ENCODE measurements at regions not wholly inside any gene's neighbourhood (a gene's known extent, or its start where the extent isn't known, plus 50 kb on each side); places are given as distances from the start of the nearest gene placed in this dataset.

DNA sequence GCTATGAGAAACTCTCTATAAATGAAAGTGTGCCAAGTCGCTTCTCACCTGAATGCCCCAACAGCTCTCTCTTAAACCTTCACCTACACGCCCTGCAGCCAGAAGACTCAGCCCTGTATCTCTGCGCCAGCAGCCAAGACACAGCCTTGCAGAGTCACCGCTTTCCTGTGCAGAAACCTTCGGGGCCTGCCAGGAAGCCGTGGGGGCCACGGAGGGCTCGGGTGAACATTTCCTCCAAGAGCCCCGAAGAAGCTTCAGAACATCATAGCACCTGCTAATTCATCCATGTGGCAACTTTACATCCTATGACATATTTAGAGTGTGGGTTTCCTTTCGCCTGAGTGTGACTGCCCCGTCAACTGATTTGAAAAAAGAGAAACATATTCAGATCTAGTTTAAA lies 55.7 kb upstream of the PRSS58 start:
- no peak overlapping the region for H3K9ac ChIP-seq (ENCODE audit: control insufficient read depth, extremely low read depth, insufficient read depth, low read length)
- H3K9me1 ChIP-seq (ENCODE audit: control insufficient read depth, extremely low read depth, insufficient read depth, low read length) = no peaks in the 10 kb centered on the region
- H3K27ac ChIP-seq (ENCODE audit: control insufficient read depth, insufficient read depth, low read length) = no peak overlapping the region
- no peak overlapping the region for H3K4me2 ChIP-seq (ENCODE audit: control insufficient read depth, extremely low read depth, insufficient read depth, low read depth, low read length)
- no peak for TF ChIP-seq EZH2 (IDR thresholded peaks at IDR 0.05; ENCODE audit: low read length)
- TF ChIP-seq, protein P1, sequence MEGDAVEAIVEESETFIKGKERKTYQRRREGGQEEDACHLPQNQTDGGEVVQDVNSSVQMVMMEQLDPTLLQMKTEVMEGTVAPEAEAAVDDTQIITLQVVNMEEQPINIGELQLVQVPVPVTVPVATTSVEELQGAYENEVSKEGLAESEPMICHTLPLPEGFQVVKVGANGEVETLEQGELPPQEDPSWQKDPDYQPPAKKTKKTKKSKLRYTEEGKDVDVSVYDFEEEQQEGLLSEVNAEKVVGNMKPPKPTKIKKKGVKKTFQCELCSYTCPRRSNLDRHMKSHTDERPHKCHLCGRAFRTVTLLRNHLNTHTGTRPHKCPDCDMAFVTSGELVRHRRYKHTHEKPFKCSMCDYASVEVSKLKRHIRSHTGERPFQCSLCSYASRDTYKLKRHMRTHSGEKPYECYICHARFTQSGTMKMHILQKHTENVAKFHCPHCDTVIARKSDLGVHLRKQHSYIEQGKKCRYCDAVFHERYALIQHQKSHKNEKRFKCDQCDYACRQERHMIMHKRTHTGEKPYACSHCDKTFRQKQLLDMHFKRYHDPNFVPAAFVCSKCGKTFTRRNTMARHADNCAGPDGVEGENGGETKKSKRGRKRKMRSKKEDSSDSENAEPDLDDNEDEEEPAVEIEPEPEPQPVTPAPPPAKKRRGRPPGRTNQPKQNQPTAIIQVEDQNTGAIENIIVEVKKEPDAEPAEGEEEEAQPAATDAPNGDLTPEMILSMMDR (optimal IDR thresholded peaks at IDR 0.05 in 1 of 3, IDR thresholded peaks at IDR 0.05 in 1 of 3, conservative IDR thresholded peaks at IDR 0.05 in 1 of 3; ENCODE audit: extremely low read depth in 1 of 3, insufficient read depth in 2 of 3, low read length in 3 of 3) = no peak
- no peak overlapping the region for H2AFZ ChIP-seq (ENCODE audit: control insufficient read depth, low read length)
- H3K9me3 ChIP-seq (ENCODE audit: control insufficient read depth, low read depth, low read length) = no peaks in the 10 kb centered on the region
- no peaks in the 10 kb centered on the region for H3K79me2 ChIP-seq (ENCODE audit: control insufficient read depth, insufficient read depth, low read length)
- no peaks in the 10 kb centered on the region for H3K36me3 ChIP-seq (ENCODE audit: control insufficient read depth in 2 of 2, extremely low read depth in 1 of 2, insufficient read depth in 2 of 2, low read length in 2 of 2)
- dilution Hi-C loops (cut with MboI; ENCODE audit: extremely low pct_ligation_motif_present, low sequenced_read_pairs) = no loop called here
- DNase-seq (ENCODE audit: low read depth, low spot score) (no peak), FAIRE-seq (no peak)
- peaks cover 14% of the 10 kb centered on the region for H3K27me3 ChIP-seq (ENCODE audit: control insufficient read depth, extremely low read depth, insufficient read depth, low read length)
- H3K4me1 ChIP-seq (ENCODE audit: control insufficient read depth, extremely low read depth, insufficient read depth, low read length) = no peaks in the 10 kb centered on the region
- H3K4me3 ChIP-seq (ENCODE audit: control insufficient read depth in 2 of 3, extremely low read depth in 1 of 3, insufficient read depth in 2 of 3, low read depth in 1 of 3, low read length in 3 of 3) = no peak overlapping the region
- H4K20me1 ChIP-seq (ENCODE audit: control insufficient read depth, extremely low read depth, insufficient read depth, low read length) = no peaks in the 10 kb centered on the region

DNA sequence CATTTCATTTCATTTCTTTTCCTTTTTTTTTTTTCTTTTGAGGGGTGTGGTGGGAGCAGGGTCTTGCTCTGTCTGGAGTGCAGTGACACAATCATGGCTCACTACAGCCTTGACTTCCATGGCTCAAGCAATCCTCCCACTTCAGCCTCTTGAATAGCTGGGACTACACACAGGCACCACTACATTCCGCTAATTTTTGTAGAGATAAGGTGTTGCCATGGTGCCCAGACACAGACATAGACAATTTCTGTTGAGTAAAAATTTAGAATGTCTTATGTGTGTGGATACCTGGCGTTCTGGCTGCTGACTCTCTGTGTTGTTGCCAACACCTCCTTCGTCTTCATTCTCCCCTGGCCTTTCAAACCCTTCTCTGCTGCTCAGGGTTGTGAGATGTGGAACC lies 54.0 kb upstream of the PRSS58 start:
- dilution Hi-C loops (cut with MboI; ENCODE audit: extremely low pct_ligation_motif_present, low sequenced_read_pairs) = no loop called here
- no peak overlapping the region for H3K4me3 ChIP-seq (ENCODE audit: control insufficient read depth in 2 of 3, extremely low read depth in 1 of 3, insufficient read depth in 2 of 3, low read depth in 1 of 3, low read length in 3 of 3)
- H3K4me2 ChIP-seq (ENCODE audit: control insufficient read depth, extremely low read depth, insufficient read depth, low read depth, low read length) = no peak overlapping the region
- FAIRE-seq (no peak), DNase-seq (ENCODE audit: low read depth, low spot score) (no peak)
- H2AFZ ChIP-seq (ENCODE audit: control insufficient read depth, low read length) = no peak overlapping the region
- H3K4me1 ChIP-seq (ENCODE audit: control insufficient read depth, extremely low read depth, insufficient read depth, low read length) = no peaks in the 10 kb centered on the region
- H3K79me2 ChIP-seq (ENCODE audit: control insufficient read depth, insufficient read depth, low read length) = no peaks in the 10 kb centered on the region
- H3K27ac ChIP-seq (ENCODE audit: control insufficient read depth, insufficient read depth, low read length) = no peak overlapping the region
- H3K36me3 ChIP-seq (ENCODE audit: control insufficient read depth in 2 of 2, extremely low read depth in 1 of 2, insufficient read depth in 2 of 2, low read length in 2 of 2) = no peaks in the 10 kb centered on the region
- H3K9me1 ChIP-seq (ENCODE audit: control insufficient read depth, extremely low read depth, insufficient read depth, low read length) = no peaks in the 10 kb centered on the region
- no peaks in the 10 kb centered on the region for H3K9me3 ChIP-seq (ENCODE audit: control insufficient read depth, low read depth, low read length)
- no peak overlapping the region for H3K9ac ChIP-seq (ENCODE audit: control insufficient read depth, extremely low read depth, insufficient read depth, low read length)
- no peaks in the 10 kb centered on the region for H4K20me1 ChIP-seq (ENCODE audit: control insufficient read depth, extremely low read depth, insufficient read depth, low read length)
- TF ChIP-seq, protein P1 (optimal IDR thresholded peaks at IDR 0.05 in 1 of 3, IDR thresholded peaks at IDR 0.05 in 1 of 3, conservative IDR thresholded peaks at IDR 0.05 in 1 of 3; ENCODE audit: extremely low read depth in 1 of 3, insufficient read depth in 2 of 3, low read length in 3 of 3) = no peak
- TF ChIP-seq EZH2 (IDR thresholded peaks at IDR 0.05; ENCODE audit: low read length) = no peak
- H3K27me3 ChIP-seq (ENCODE audit: control insufficient read depth, extremely low read depth, insufficient read depth, low read length) = peaks cover 14% of the 10 kb centered on the region
